Kidney (tissue), 13 donors: ENCODE measurements at regions not wholly inside any gene's neighbourhood (a gene's known extent, or its start where the extent isn't known, plus 50 kb on each side); places are given as distances from the start of the nearest gene placed in this dataset.

Experiments used
- DNase-seq, 5 donors: peaks; one replicate each; pipeline ENCODE4 v3.0.0-alpha.2; 2013 to 2020
- FAIRE-seq: peaks from 2 replicates; lab custom pipeline; 2012; peaks lifted over from hg19 to GRCh38; lab: Jason Lieb, UNC
- H3K27ac ChIP-seq, 2 donors: one replicate each; pipeline ENCODE4 v1.7.0; 2013; ENCODE audit warnings: low read depth in 2 of 2, low read length in 2 of 2, inconsistent platforms in 1 of 2
- H3K27me3 ChIP-seq: one replicate; pipeline ENCODE4 v1.7.1; 2013; ENCODE audit warnings: low read length, inconsistent platforms; ENCODE audit not compliant: control insufficient read depth, insufficient read depth
- H3K36me3 ChIP-seq, 3 donors: one replicate each; pipeline versions ENCODE4 v1.7.0 to v1.7.1; 2013; ENCODE audit warnings: low read length in 3 of 3, control low read depth in 1 of 3, inconsistent platforms in 1 of 3; ENCODE audit not compliant: insufficient read depth in 3 of 3, control insufficient read depth in 2 of 3
- H3K4me1 ChIP-seq, 3 donors: one replicate each; pipeline versions ENCODE4 v1.7.0 to v1.7.1; 2013; ENCODE audit warnings: low read length in 3 of 3, inconsistent platforms in 1 of 3, low read depth in 1 of 3; ENCODE audit not compliant: control insufficient read depth in 2 of 3, insufficient read depth in 2 of 3
- H3K4me3 ChIP-seq, 3 donors: one replicate each; pipeline versions ENCODE4 v1.7.0 to v1.8.1; 2013; ENCODE audit warnings: low read length in 3 of 3, control low read depth in 1 of 3, inconsistent platforms in 1 of 3
- H3K9ac ChIP-seq, 3 donors: one replicate each; pipeline versions ENCODE4 v1.7.0 to v1.7.1; 2013; ENCODE audit warnings: low read length in 3 of 3, control low read depth in 1 of 3, inconsistent platforms in 1 of 3
- H3K9me3 ChIP-seq, 3 donors: one replicate each; pipeline versions ENCODE4 v1.7.0 to v1.7.1; 2013; ENCODE audit warnings: low read length in 3 of 3, control low read depth in 1 of 3, inconsistent platforms in 1 of 3; ENCODE audit not compliant: control insufficient read depth in 2 of 3, insufficient read depth in 1 of 3
- CTCF ChIP-seq: IDR thresholded peaks from 3 replicates; pipeline ENCODE4 v1.5.1; 2012; ENCODE audit warnings: mild to moderate bottlenecking, moderate library complexity, borderline replicate concordance; ENCODE audit not compliant: insufficient read depth; ENCODE audit errors: extremely low read depth
- intact Hi-C: fragments of 100-400 bp; cut with DNase I; formaldehyde crosslinking; loops from one replicate; pipeline ENCODE4 v1.11.1; 2022
- donor health status: control.
- donor health status: control.
- donor health status: control.
- donor health status: control.
- donor health status: control.
- donor health status: DM: yes; HTN: yes; CAD: no.
- donor health status: Normal renal cell carcinoma (clear cell type).

- Histone ChIP-seq H3K9ac (no peak overlapping the region), H3K9me3 (no peaks in the 10 kb centered on the region), H3K27me3 (no peaks in the 10 kb centered on the region), H3K36me3 (no peaks in the 10 kb centered on the region), H3K4me1 (peaks cover 0 to 10% (median 2%) of the 10 kb centered on the region in 3 donors), H3K4me3 (no peak overlapping the region), H3K27ac (no peak overlapping the region)
- peak in 1 of 5 donors; percentile 19 for DNase-seq
- intact Hi-C loops: no loop called here
- TF ChIP-seq CTCF: no peak
- no peak for FAIRE-seq
Measured at GRCh38 chr5:158022837-158023236, 163.9 kb upstream of the CLINT1 start.

DNA sequence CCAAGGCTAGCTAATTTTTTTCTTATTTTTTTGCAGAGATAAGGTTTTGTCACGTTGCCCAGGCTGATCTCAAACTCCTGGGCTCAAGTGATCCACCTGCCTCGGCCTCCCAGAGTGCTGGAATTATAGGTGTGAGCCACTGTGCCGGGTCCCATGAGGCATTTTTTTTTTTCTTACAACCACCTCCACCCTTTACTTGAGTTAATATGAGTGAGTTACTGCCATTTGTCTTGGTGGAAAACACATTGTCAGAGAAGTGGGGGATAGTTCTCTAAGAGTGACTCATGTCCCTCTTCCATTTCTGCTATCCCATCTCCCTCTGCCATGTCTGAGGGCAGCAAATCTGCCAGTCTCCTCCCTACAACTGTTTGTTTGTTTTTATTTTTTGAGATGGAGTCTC is 163.4 kb upstream of the CLINT1 start:
- Histone ChIP-seq H3K9ac (no peak overlapping the region), H3K36me3 (no peaks in the 10 kb centered on the region), H3K27me3 (no peaks in the 10 kb centered on the region), H3K27ac (no peak overlapping the region), H3K9me3 (no peaks in the 10 kb centered on the region), H3K4me1 (peaks cover 0 to 10% (median 0%) of the 10 kb centered on the region in 3 donors), H3K4me3 (no peak overlapping the region)
- FAIRE-seq: no peak
- no peak for TF ChIP-seq CTCF
- intact Hi-C loops: no loop called here
- DNase-seq: no peak

- Histone ChIP-seq H3K9ac (no peak overlapping the region), H3K36me3 (no peaks in the 10 kb centered on the region), H3K9me3 (no peaks in the 10 kb centered on the region), H3K4me1 (peaks cover 0 to 4% (median 0%) of the 10 kb centered on the region in 3 donors), H3K4me3 (no peak overlapping the region), H3K27me3 (no peaks in the 10 kb centered on the region), H3K27ac (no peak overlapping the region)
- DNase-seq (no peak), FAIRE-seq (no peak)
- intact Hi-C loops: no loop called here
- TF ChIP-seq CTCF: no peak
Measured at GRCh38 chr5:158020555-158021418, 161.8 kb upstream of the CLINT1 start.
